Neural progenitor cell (in vitro differentiated cells): ENCODE measurements at regions not wholly inside any gene's neighbourhood (a gene's known extent, or its start where the extent isn't known, plus 50 kb on each side); places are given as distances from the start of the nearest gene placed in this dataset.

Experiments
- DNase-seq: peaks from one replicate; pipeline ENCODE4 v3.0.0-alpha.2; 2016; ENCODE audit warnings: low spot score
- H2AFZ ChIP-seq: fragments of 200-600 bp; sonication (generic); replicated peaks from 2 replicates; pipeline ENCODE4 v1.6.1; 2016; ENCODE audit warnings: antibody characterized with exemption
- H3F3A ChIP-seq: fragments of 200-600 bp; sonication (generic); 2 replicates; pipeline ENCODE4 v1.6.1; 2016; ENCODE audit warnings: antibody characterized with exemption, low read depth
- H3K27ac ChIP-seq: fragments of 200-600 bp; sonication (generic); 2 replicates; pipeline ENCODE4 v1.5.1; 2016; ENCODE audit warnings: mild to moderate bottlenecking
- H3K27me3 ChIP-seq: fragments of 200-600 bp; sonication (generic); 2 replicates; pipeline ENCODE4 v1.6.1; 2016; ENCODE audit warnings: mild to moderate bottlenecking, moderate library complexity
- H3K36me3 ChIP-seq: fragments of 200-600 bp; sonication (generic); 2 replicates; pipeline ENCODE4 v1.5.1; 2016
- H3K4me1 ChIP-seq: fragments of 200-600 bp; sonication (generic); 2 replicates; pipeline ENCODE4 v1.6.1; 2016; ENCODE audit warnings: mixed run types
- H3K4me2 ChIP-seq: fragments of 200-600 bp; sonication (generic); 2 replicates; pipeline ENCODE4 v1.6.1; 2016
- H3K4me3 ChIP-seq: fragments of 200-600 bp; sonication (generic); 2 replicates; pipeline ENCODE4 v1.5.1; 2016
- H3K79me2 ChIP-seq: fragments of 200-600 bp; sonication (generic); 2 replicates; pipeline ENCODE4 v1.6.1; 2016; ENCODE audit warnings: low read depth
- H3K9ac ChIP-seq: fragments of 200-600 bp; sonication (generic); 2 replicates; pipeline ENCODE4 v1.6.1; 2016
- H3K9me3 ChIP-seq: fragments of 200-600 bp; sonication (generic); 2 replicates; pipeline ENCODE4 v1.5.1; 2016; ENCODE audit warnings: low read depth
- H4K20me1 ChIP-seq: fragments of 200-600 bp; sonication (generic); 2 replicates; pipeline ENCODE4 v1.6.1; 2016; ENCODE audit warnings: low read depth
- H3K27ac Mint-ChIP-seq: 3 replicates; pipeline ENCODE4 v1.8.0; 2021; ENCODE audit warnings: mixed read lengths
- H3K27me3 Mint-ChIP-seq: 2 replicates; pipeline ENCODE4 v1.8.0; 2022; ENCODE audit warnings: low read depth, mild to moderate bottlenecking, inconsistent platforms, moderate library complexity, mixed read lengths; ENCODE audit not compliant: insufficient read depth
- H3K36me3 Mint-ChIP-seq: 3 replicates; pipeline ENCODE4 v1.8.0; 2021; ENCODE audit warnings: mixed read lengths
- H3K4me1 Mint-ChIP-seq: 3 replicates; pipeline ENCODE4 v1.8.0; 2021; ENCODE audit warnings: mixed read lengths
- H3K4me3 Mint-ChIP-seq: 3 replicates; pipeline ENCODE4 v1.8.0; 2021; ENCODE audit warnings: mild to moderate bottlenecking, moderate library complexity, mixed read lengths
- H3K9me3 Mint-ChIP-seq: 3 replicates; pipeline ENCODE4 v1.8.0; 2020; ENCODE audit warnings: mixed read lengths
- EZH2 ChIP-seq: fragments of 200-600 bp; sonication (generic); IDR thresholded peaks from 2 replicates; pipeline ENCODE4 v1.6.1; 2017; ENCODE audit warnings: antibody characterized with exemption, mild to moderate bottlenecking, moderate library complexity
- EZH2phosphoT487 ChIP-seq: fragments of 200-600 bp; sonication (generic); IDR thresholded peaks from 2 replicates; pipeline ENCODE4 v1.6.1; 2017; ENCODE audit warnings: antibody characterized with exemption
- TF ChIP-seq, protein P1 (sequence below): fragments of 200-600 bp; sonication (generic); IDR thresholded peaks from 2 replicates; pipeline ENCODE4 v1.5.1; 2017; ENCODE audit warnings: antibody characterized with exemption, mild to moderate bottlenecking

DNA sequence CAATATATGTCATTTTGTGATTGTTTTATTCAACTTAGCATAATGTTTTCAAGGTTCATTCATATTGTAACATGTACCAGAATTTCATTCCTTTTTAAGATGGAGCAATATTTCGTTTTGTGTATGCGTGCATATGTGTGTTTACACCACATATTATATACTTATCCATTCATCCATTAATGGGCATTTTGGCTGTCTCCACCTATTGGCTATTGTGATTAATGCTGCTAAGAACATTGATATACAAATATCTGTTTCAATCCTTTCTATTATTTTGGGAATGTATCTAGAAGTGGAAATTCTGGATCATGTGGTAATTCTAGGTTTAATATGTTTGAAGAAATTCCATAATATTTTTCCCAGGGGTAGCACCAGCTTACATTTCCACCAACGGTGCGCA is 403.9 kb upstream of the LMCD1 start:
- no peaks in the 10 kb centered on the region for H3K9me3 ChIP-seq
- no peaks in the 10 kb centered on the region for H3K9me3 Mint-ChIP-seq
- peaks cover under 1% of the 10 kb centered on the region for H3K4me1 Mint-ChIP-seq
- no peak overlapping the region for H3K9ac ChIP-seq
- H3K27ac ChIP-seq, result no peak overlapping the region
- H3F3A ChIP-seq, result no peaks in the 10 kb centered on the region
- H3K36me3 ChIP-seq, result no peaks in the 10 kb centered on the region
- H2AFZ ChIP-seq, result no peak overlapping the region
- no peak overlapping the region for H3K27ac Mint-ChIP-seq
- H3K36me3 Mint-ChIP-seq, result no peaks in the 10 kb centered on the region
- H3K4me3 ChIP-seq, result no peak overlapping the region
- no peak overlapping the region for H3K4me2 ChIP-seq
- H3K79me2 ChIP-seq, result no peaks in the 10 kb centered on the region
- H4K20me1 ChIP-seq, result no peaks in the 10 kb centered on the region
- TF ChIP-seq EZH2, result no peak
- TF ChIP-seq, protein P1, sequence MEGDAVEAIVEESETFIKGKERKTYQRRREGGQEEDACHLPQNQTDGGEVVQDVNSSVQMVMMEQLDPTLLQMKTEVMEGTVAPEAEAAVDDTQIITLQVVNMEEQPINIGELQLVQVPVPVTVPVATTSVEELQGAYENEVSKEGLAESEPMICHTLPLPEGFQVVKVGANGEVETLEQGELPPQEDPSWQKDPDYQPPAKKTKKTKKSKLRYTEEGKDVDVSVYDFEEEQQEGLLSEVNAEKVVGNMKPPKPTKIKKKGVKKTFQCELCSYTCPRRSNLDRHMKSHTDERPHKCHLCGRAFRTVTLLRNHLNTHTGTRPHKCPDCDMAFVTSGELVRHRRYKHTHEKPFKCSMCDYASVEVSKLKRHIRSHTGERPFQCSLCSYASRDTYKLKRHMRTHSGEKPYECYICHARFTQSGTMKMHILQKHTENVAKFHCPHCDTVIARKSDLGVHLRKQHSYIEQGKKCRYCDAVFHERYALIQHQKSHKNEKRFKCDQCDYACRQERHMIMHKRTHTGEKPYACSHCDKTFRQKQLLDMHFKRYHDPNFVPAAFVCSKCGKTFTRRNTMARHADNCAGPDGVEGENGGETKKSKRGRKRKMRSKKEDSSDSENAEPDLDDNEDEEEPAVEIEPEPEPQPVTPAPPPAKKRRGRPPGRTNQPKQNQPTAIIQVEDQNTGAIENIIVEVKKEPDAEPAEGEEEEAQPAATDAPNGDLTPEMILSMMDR, result peak; percentile 11
- no peak for TF ChIP-seq EZH2phosphoT487
- H3K4me3 Mint-ChIP-seq, result no peak overlapping the region
- H3K27me3 ChIP-seq, result no peaks in the 10 kb centered on the region
- no peak for DNase-seq
- H3K4me1 ChIP-seq, result peaks cover 10% of the 10 kb centered on the region
- peaks cover 3% of the 10 kb centered on the region for H3K27me3 Mint-ChIP-seq

DNA sequence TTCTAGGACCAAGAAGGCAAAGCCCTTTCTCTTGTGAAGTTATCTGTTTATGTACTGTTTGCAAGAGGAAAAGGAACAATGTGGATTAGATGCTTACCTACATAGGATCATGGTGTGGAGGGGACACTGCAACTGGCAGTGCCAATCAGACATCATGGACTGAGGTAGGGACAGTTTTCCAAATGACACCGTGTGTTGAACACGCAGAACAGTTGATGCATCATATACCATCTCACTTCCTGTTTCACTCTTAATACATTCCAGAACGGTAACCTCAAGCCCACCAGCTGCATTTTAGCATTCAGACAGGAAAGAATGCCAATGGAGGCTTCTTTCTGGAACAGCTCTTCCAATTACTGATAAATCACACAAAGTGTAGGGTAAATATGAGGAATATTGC is 397.7 kb upstream of the LMCD1 start:
- no peak overlapping the region for H3K27ac ChIP-seq
- Mint-ChIP-seq H3K4me3 (no peak overlapping the region), H3K27me3 (peaks cover 4% of the 10 kb centered on the region), H3K27ac (no peak overlapping the region), H3K9me3 (no peaks in the 10 kb centered on the region), H3K36me3 (no peaks in the 10 kb centered on the region), H3K4me1 (peaks cover 3% of the 10 kb centered on the region)
- H3K4me3 ChIP-seq, result no peak overlapping the region
- no peaks in the 10 kb centered on the region for H3K36me3 ChIP-seq
- no peaks in the 10 kb centered on the region for H3K27me3 ChIP-seq
- H3K4me1 ChIP-seq, result peaks cover 10% of the 10 kb centered on the region
- no peak for DNase-seq
- H2AFZ ChIP-seq, result no peak overlapping the region
- H3F3A ChIP-seq, result no peaks in the 10 kb centered on the region
- H3K4me2 ChIP-seq, result no peak overlapping the region
- no peak overlapping the region for H3K9ac ChIP-seq
- TF ChIP-seq EZH2 (no peak), EZH2phosphoT487 (no peak)
- TF ChIP-seq, protein P1, result no peak
- no peaks in the 10 kb centered on the region for H3K79me2 ChIP-seq
- H4K20me1 ChIP-seq, result no peaks in the 10 kb centered on the region
- H3K9me3 ChIP-seq, result no peaks in the 10 kb centered on the region

DNA sequence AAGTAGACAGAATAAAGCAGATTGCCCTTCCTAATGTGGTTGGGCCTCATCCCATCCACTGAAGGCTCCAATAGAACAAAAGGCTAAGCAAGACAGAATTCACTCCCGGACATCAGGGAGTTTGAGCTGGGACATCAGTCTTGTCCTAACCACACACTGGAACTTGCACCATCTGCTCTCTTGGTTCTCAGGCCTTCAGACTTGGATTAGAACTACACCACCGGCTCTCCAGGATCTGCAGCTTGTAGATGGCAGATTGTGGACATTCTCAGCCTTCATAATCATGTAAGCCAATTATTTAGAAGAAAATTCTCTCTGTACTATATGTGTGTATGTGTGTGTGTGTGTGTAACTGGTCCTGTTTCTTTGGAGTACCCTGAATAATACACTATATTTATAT is 394.7 kb upstream of the LMCD1 start:
- H3K9me3 ChIP-seq, result no peaks in the 10 kb centered on the region
- no peaks in the 10 kb centered on the region for H3F3A ChIP-seq
- no peaks in the 10 kb centered on the region for H3K36me3 ChIP-seq
- no peaks in the 10 kb centered on the region for H3K9me3 Mint-ChIP-seq
- no peak overlapping the region for H2AFZ ChIP-seq
- H3K9ac ChIP-seq, result no peak overlapping the region
- no peaks in the 10 kb centered on the region for H3K27me3 ChIP-seq
- TF ChIP-seq EZH2phosphoT487, result no peak
- no peaks in the 10 kb centered on the region for H3K79me2 ChIP-seq
- DNase-seq, result no peak
- H3K36me3 Mint-ChIP-seq, result no peaks in the 10 kb centered on the region
- H3K4me3 Mint-ChIP-seq, result no peak overlapping the region
- H4K20me1 ChIP-seq, result no peaks in the 10 kb centered on the region
- H3K4me3 ChIP-seq, result no peak overlapping the region
- no peak overlapping the region for H3K4me2 ChIP-seq
- H3K4me1 ChIP-seq, result no peaks in the 10 kb centered on the region
- H3K27me3 Mint-ChIP-seq, result peaks cover 2% of the 10 kb centered on the region
- peaks cover 3% of the 10 kb centered on the region for H3K4me1 Mint-ChIP-seq
- no peak overlapping the region for H3K27ac Mint-ChIP-seq
- H3K27ac ChIP-seq, result no peak overlapping the region

DNA sequence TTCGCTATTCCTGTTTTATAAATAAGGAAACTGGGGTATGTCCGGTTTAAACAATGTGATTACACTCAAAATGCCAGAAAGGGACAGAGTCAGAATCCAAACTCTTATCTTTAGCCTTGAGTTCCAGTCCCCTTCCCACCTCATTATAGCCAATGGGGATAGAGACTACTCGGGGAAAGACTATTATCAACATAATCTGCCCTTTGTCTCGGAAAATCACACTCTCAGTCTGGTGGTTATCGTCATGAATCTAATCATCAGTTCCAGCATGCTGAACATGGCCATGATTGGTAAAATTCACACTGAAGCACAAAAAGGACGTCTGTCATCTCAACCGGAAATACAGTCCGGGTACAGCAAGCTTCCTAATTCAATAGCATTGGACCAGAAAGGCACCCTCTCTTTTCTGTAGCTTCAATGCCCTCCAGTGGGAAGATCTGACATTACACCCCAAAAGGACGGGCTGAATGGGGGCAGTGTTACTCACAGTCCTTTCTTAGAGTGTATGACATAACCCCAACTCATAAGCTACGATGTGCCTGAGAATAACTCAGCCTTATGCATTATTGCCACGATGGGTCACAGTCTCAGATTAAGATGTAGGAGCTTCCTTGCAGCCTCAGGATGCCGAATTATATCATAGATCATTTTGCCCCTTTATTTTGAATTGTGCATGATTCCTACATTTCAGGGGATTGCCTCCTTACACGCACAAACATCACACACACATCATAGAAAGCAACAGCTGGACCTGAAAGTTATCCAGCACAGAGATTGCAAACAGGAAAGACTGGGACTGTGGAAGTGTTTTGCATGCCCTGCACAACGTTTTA is 390.4 kb upstream of the LMCD1 start:
- Histone ChIP-seq H3K27me3 (no peaks in the 10 kb centered on the region), H3F3A (no peaks in the 10 kb centered on the region), H3K4me3 (no peak overlapping the region), H3K79me2 (no peaks in the 10 kb centered on the region), H3K4me2 (peak overlapping the region; percentile 42), H4K20me1 (no peaks in the 10 kb centered on the region), H3K9ac (no peak overlapping the region), H3K9me3 (no peaks in the 10 kb centered on the region), H3K36me3 (no peaks in the 10 kb centered on the region), H3K27ac (no peak overlapping the region), H3K4me1 (peaks cover 4% of the 10 kb centered on the region), H2AFZ (peak overlapping the region; percentile 20)
- Mint-ChIP-seq H3K27me3 (no peaks in the 10 kb centered on the region), H3K4me3 (no peak overlapping the region), H3K9me3 (no peaks in the 10 kb centered on the region), H3K4me1 (no peaks in the 10 kb centered on the region), H3K27ac (no peak overlapping the region), H3K36me3 (no peaks in the 10 kb centered on the region)
- peak; percentile 77 for DNase-seq
- TF ChIP-seq, protein P1, result peak; percentile 86
- no peak for TF ChIP-seq EZH2phosphoT487
- no peak for TF ChIP-seq EZH2
